Trophoblast cell (in vitro differentiated cells and primary cell): ENCODE measurements at regions not wholly inside any gene's neighbourhood (a gene's known extent, or its start where the extent isn't known, plus 50 kb on each side); places are given as distances from the start of the nearest gene placed in this dataset.

Source experiments
- DNase-seq, 2 donors: peaks; one replicate each; pipeline ENCODE4 v3.0.0-alpha.2; 2016
- H2AFZ ChIP-seq: 2 replicates; pipeline ENCODE4 v1.6.1; 2013; ENCODE audit warnings: low read length, moderate library complexity, mild to moderate bottlenecking; ENCODE audit not compliant: insufficient read depth, poor library complexity
- H2AK5ac ChIP-seq: 2 replicates; pipeline ENCODE4 v1.6.1; 2013; ENCODE audit warnings: mild to moderate bottlenecking, low read length
- H2BK120ac ChIP-seq: 2 replicates; pipeline ENCODE4 v1.6.1; 2013; ENCODE audit warnings: low read length, mild to moderate bottlenecking, moderate library complexity; ENCODE audit not compliant: insufficient read depth, poor library complexity
- H2BK12ac ChIP-seq: 2 replicates; pipeline ENCODE4 v1.6.1; 2013; ENCODE audit warnings: mild to moderate bottlenecking, low read length, moderate library complexity
- H2BK5ac ChIP-seq: 2 replicates; pipeline ENCODE4 v1.6.1; 2013; ENCODE audit warnings: low read length, low read depth, moderate library complexity, mild to moderate bottlenecking; ENCODE audit not compliant: poor library complexity
- H3K14ac ChIP-seq: 2 replicates; pipeline ENCODE4 v1.6.1; 2013; ENCODE audit warnings: mild to moderate bottlenecking, low read length
- H3K18ac ChIP-seq: 2 replicates; pipeline ENCODE4 v1.6.1; 2013; ENCODE audit warnings: mild to moderate bottlenecking, low read length
- H3K23ac ChIP-seq: 2 replicates; pipeline ENCODE4 v1.6.1; 2013; ENCODE audit warnings: low read length
- H3K27ac ChIP-seq: 2 replicates; pipeline ENCODE4 v1.5.1; 2013; ENCODE audit warnings: low read depth, mild to moderate bottlenecking, inconsistent platforms, low read length, moderate library complexity
- H3K27me3 ChIP-seq: 2 replicates; pipeline ENCODE4 v1.6.1; 2013; ENCODE audit warnings: inconsistent platforms, mild to moderate bottlenecking, low read length, moderate library complexity; ENCODE audit not compliant: insufficient read depth
- H3K36me3 ChIP-seq, 2 experiments: 1 replicate in 1 of 2; 2 replicates in 1 of 2; pipeline ENCODE4 v1.6.1; 2013; ENCODE audit warnings: low read length in 2 of 2, mild to moderate bottlenecking in 2 of 2, moderate library complexity in 1 of 2; ENCODE audit not compliant: insufficient read depth in 2 of 2, control insufficient read depth in 1 of 2
- H3K4ac ChIP-seq: 2 replicates; pipeline ENCODE4 v1.6.1; 2013; ENCODE audit warnings: low read depth, mild to moderate bottlenecking, low read length, moderate library complexity
- H3K4me1 ChIP-seq, 2 experiments: 1 replicate in 1 of 2; 2 replicates in 1 of 2; pipeline ENCODE4 v1.6.1; 2013; ENCODE audit warnings: low read length in 2 of 2, mild to moderate bottlenecking in 2 of 2, moderate library complexity in 1 of 2; ENCODE audit not compliant: insufficient read depth in 2 of 2, control insufficient read depth in 1 of 2
- H3K4me2 ChIP-seq: 2 replicates; pipeline ENCODE4 v1.6.1; 2013; ENCODE audit warnings: inconsistent platforms, mild to moderate bottlenecking, low read length, moderate library complexity
- H3K4me3 ChIP-seq: 2 replicates; pipeline ENCODE4 v1.5.1; 2013; ENCODE audit warnings: mild to moderate bottlenecking, low read depth, low read length, inconsistent platforms
- H3K79me1 ChIP-seq: one replicate; pipeline ENCODE4 v1.6.1; 2013; ENCODE audit warnings: low read length
- H3K79me2 ChIP-seq: 2 replicates; pipeline ENCODE4 v1.6.1; 2013; ENCODE audit warnings: low read length, mild to moderate bottlenecking; ENCODE audit not compliant: control insufficient read depth, insufficient read depth, poor library complexity
- H3K9ac ChIP-seq: 2 replicates; pipeline ENCODE4 v1.6.1; 2013; ENCODE audit warnings: mild to moderate bottlenecking, low read length
- H3K9me3 ChIP-seq: 2 replicates; pipeline ENCODE4 v1.6.1; 2013; ENCODE audit warnings: low read depth, mild to moderate bottlenecking, control low read depth, inconsistent platforms, low read length; ENCODE audit not compliant: insufficient read depth
- H4K12ac ChIP-seq: 2 replicates; pipeline ENCODE4 v1.6.1; 2013; ENCODE audit warnings: low read depth, mild to moderate bottlenecking, low read length, moderate library complexity
- H4K8ac ChIP-seq: 2 replicates; pipeline ENCODE4 v1.6.1; 2013; ENCODE audit warnings: low read depth, mild to moderate bottlenecking, low read length, moderate library complexity
- H4K91ac ChIP-seq: one replicate; pipeline ENCODE4 v1.6.1; 2013; ENCODE audit warnings: low read depth, mild to moderate bottlenecking, low read length, moderate library complexity
- WGBS: extraction: QIAGEN DNeasy Blood & Tissue Kit; methylation state at CpG from one replicate; pipeline ENCODE4 v1.1.7; 2013; ENCODE audit warnings: missing lambda C conversion rate; ENCODE audit not compliant: insufficient read length, insufficient coverage; ENCODE audit errors: extremely low coverage; 5-methylcytosine and 5-hydroxymethylcytosine counted together

GRCh38 chr13:73658639-73659038, 475.6 kb downstream of the KLF12 start:
- Histone ChIP-seq H4K12ac (no peak overlapping the region), H3K4ac (no peak overlapping the region), H2AFZ (no peak overlapping the region), H2BK5ac (no peak overlapping the region), H3K27me3 (no peaks in the 10 kb centered on the region), H3K4me1 (no peaks in the 10 kb centered on the region), H3K79me1 (no peaks in the 10 kb centered on the region), H4K91ac (no peak overlapping the region), H4K8ac (no peak overlapping the region), H3K9me3 (peaks cover 2% of the 10 kb centered on the region), H3K4me3 (no peak overlapping the region), H2AK5ac (no peak overlapping the region), H2BK120ac (no peak overlapping the region), H2BK12ac (no peak overlapping the region), H3K18ac (no peak overlapping the region), H3K4me2 (no peak overlapping the region), H3K36me3 (no peaks in the 10 kb centered on the region), H3K23ac (no peak overlapping the region), H3K79me2 (no peaks in the 10 kb centered on the region), H3K27ac (no peak overlapping the region), H3K14ac (no peak overlapping the region), H3K9ac (no peak overlapping the region)
- DNase-seq, result no peak

GRCh38 chr13:73657821-73658540, 476.2 kb downstream of the KLF12 start:
- Histone ChIP-seq H3K36me3 (no peaks in the 10 kb centered on the region), H2AK5ac (no peak overlapping the region), H3K79me2 (no peaks in the 10 kb centered on the region), H3K4ac (no peak overlapping the region), H3K27me3 (no peaks in the 10 kb centered on the region), H2AFZ (no peak overlapping the region), H3K18ac (no peak overlapping the region), H4K8ac (no peak overlapping the region), H2BK12ac (no peak overlapping the region), H3K4me1 (no peaks in the 10 kb centered on the region), H3K9me3 (peaks cover 2% of the 10 kb centered on the region), H3K23ac (no peak overlapping the region), H3K4me3 (no peak overlapping the region), H4K12ac (no peak overlapping the region), H3K9ac (no peak overlapping the region), H2BK120ac (no peak overlapping the region), H3K27ac (no peak overlapping the region), H2BK5ac (no peak overlapping the region), H3K14ac (no peak overlapping the region), H3K79me1 (no peaks in the 10 kb centered on the region), H3K4me2 (no peak overlapping the region), H4K91ac (no peak overlapping the region)
- DNase-seq, result no peak
- WGBS, result no CpG with 5 or more reads among the region's 6 CpGs

- Histone ChIP-seq H4K91ac (no peak overlapping the region), H3K9ac (no peak overlapping the region), H2AK5ac (no peak overlapping the region), H3K79me2 (no peaks in the 10 kb centered on the region), H4K8ac (no peak overlapping the region), H2AFZ (no peak overlapping the region), H3K4me3 (no peak overlapping the region), H3K27me3 (no peaks in the 10 kb centered on the region), H2BK5ac (no peak overlapping the region), H3K23ac (no peak overlapping the region), H3K79me1 (no peaks in the 10 kb centered on the region), H2BK12ac (no peak overlapping the region), H4K12ac (no peak overlapping the region), H3K14ac (no peak overlapping the region), H3K18ac (no peak overlapping the region), H3K4me1 (no peaks in the 10 kb centered on the region), H3K36me3 (no peaks in the 10 kb centered on the region), H3K27ac (no peak overlapping the region), H2BK120ac (no peak overlapping the region), H3K9me3 (peaks cover 2% of the 10 kb centered on the region), H3K4ac (no peak overlapping the region), H3K4me2 (no peak overlapping the region)
- no peak for DNase-seq
- no CpG with 5 or more reads among the region's 2 CpGs for WGBS
These were observed 477.3 kb downstream of the KLF12 start for GRCh38 chr13:73656863-73657262.

DNA sequence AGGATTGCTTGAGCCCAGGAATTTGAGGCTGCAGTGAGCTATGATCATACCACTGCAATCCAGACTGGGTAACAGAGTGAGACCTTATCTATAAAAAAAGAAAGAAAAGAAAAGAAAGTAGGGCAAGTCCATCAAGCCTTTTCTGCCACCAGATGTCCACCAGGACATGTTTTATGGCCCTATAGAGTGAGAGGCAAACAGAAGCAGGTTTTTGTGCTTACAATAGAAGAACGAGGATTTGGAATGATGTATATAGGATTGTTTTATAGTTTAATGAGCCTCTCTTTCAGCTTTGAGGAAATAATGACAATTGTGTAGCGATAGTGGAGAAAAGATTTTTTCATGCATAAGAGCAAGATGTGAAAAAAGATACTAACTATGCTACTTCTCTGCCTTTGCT, 480.5 kb downstream of the KLF12 start:
- H3K9me3 ChIP-seq, result no peaks in the 10 kb centered on the region
- H2AFZ ChIP-seq, result no peak overlapping the region
- no peaks in the 10 kb centered on the region for H3K79me2 ChIP-seq
- no peak overlapping the region for H3K23ac ChIP-seq
- H2BK120ac ChIP-seq, result no peak overlapping the region
- no peak overlapping the region for H2AK5ac ChIP-seq
- no peak overlapping the region for H3K9ac ChIP-seq
- no peak overlapping the region for H3K14ac ChIP-seq
- no peaks in the 10 kb centered on the region for H3K79me1 ChIP-seq
- no peak overlapping the region for H4K8ac ChIP-seq
- WGBS, result 100% methylated on average over 1 of the region's 2 CpGs
- H3K18ac ChIP-seq, result no peak overlapping the region
- no peak for DNase-seq
- H3K4me1 ChIP-seq, result no peaks in the 10 kb centered on the region
- no peak overlapping the region for H3K27ac ChIP-seq
- no peaks in the 10 kb centered on the region for H3K36me3 ChIP-seq
- no peak overlapping the region for H2BK5ac ChIP-seq
- no peaks in the 10 kb centered on the region for H3K27me3 ChIP-seq
- no peak overlapping the region for H2BK12ac ChIP-seq
- H4K12ac ChIP-seq, result no peak overlapping the region
- H3K4me3 ChIP-seq, result no peak overlapping the region
- no peak overlapping the region for H3K4ac ChIP-seq
- H3K4me2 ChIP-seq, result no peak overlapping the region
- H4K91ac ChIP-seq, result no peak overlapping the region
